Mesenchymal stem cell (in vitro differentiated cells and primary cell): ENCODE measurements at regions not wholly inside any gene's neighbourhood (a gene's known extent, or its start where the extent isn't known, plus 50 kb on each side); places are given as distances from the start of the nearest gene placed in this dataset.

ENCODE experiments used
- DNase-seq: peaks from one replicate; pipeline ENCODE4 v3.0.0-alpha.2; 2013
- H2AFZ ChIP-seq: one replicate; pipeline ENCODE4 v1.6.1; 2013; ENCODE audit warnings: low read depth, mild to moderate bottlenecking, control low read depth, inconsistent platforms, low read length, moderate library complexity
- H2AK5ac ChIP-seq: 2 replicates; pipeline ENCODE4 v1.6.1; 2013; ENCODE audit warnings: low read length, moderate library complexity, mild to moderate bottlenecking, inconsistent platforms; ENCODE audit not compliant: severe bottlenecking
- H2BK120ac ChIP-seq: one replicate; pipeline ENCODE4 v1.6.1; 2013; ENCODE audit warnings: low read depth, mild to moderate bottlenecking, inconsistent platforms, low read length, moderate library complexity
- H2BK12ac ChIP-seq, 2 experiments: one replicate each; pipeline ENCODE4 v1.6.1; 2013; ENCODE audit warnings: inconsistent platforms in 2 of 2, low read length in 2 of 2, mild to moderate bottlenecking in 2 of 2, moderate library complexity in 2 of 2, control low read depth in 1 of 2
- H2BK15ac ChIP-seq: one replicate; pipeline ENCODE4 v1.6.1; 2013; ENCODE audit warnings: mild to moderate bottlenecking, low read depth, inconsistent platforms; ENCODE audit not compliant: poor library complexity, severe bottlenecking
- H2BK5ac ChIP-seq: 2 replicates; pipeline ENCODE4 v1.6.1; 2013; ENCODE audit warnings: low read depth, mild to moderate bottlenecking, low read length, control low read depth, inconsistent platforms; ENCODE audit not compliant: poor library complexity, severe bottlenecking
- H3K14ac ChIP-seq, 2 experiments: one replicate each; pipeline ENCODE4 v1.6.1; 2013; ENCODE audit warnings: inconsistent platforms in 2 of 2, low read length in 2 of 2, control low read depth in 1 of 2, mild to moderate bottlenecking in 1 of 2, moderate library complexity in 1 of 2
- H3K18ac ChIP-seq, 2 experiments: one replicate each; pipeline ENCODE4 v1.6.1; 2013; ENCODE audit warnings: inconsistent platforms in 2 of 2, low read length in 2 of 2, control low read depth in 1 of 2, low read depth in 1 of 2, mild to moderate bottlenecking in 1 of 2
- H3K23ac ChIP-seq, 2 experiments: one replicate each; pipeline ENCODE4 v1.6.1; 2013; ENCODE audit warnings: inconsistent platforms in 2 of 2, low read length in 2 of 2, mild to moderate bottlenecking in 2 of 2, moderate library complexity in 2 of 2, control low read depth in 1 of 2
- H3K27ac ChIP-seq: 2 replicates; pipeline ENCODE4 v1.5.1; 2013; ENCODE audit warnings: mild to moderate bottlenecking, moderate library complexity, low read length, control low read depth, inconsistent platforms; ENCODE audit not compliant: poor library complexity, severe bottlenecking
- H3K27me3 ChIP-seq, 2 experiments: 2 replicates each; pipeline versions ENCODE4 v1.6.1 to v1.7.0; 2013; ENCODE audit warnings: low read length in 2 of 2, mild to moderate bottlenecking in 2 of 2, moderate library complexity in 2 of 2, control low read depth in 1 of 2, inconsistent platforms in 1 of 2; ENCODE audit not compliant: control insufficient read depth in 1 of 2, insufficient read depth in 1 of 2
- H3K36me3 ChIP-seq, 2 experiments: 2 replicates each; pipeline versions ENCODE4 v1.6.1 to v1.7.0; 2013; ENCODE audit warnings: low read length in 2 of 2, control low read depth in 1 of 2, inconsistent platforms in 1 of 2, low read depth in 1 of 2, mild to moderate bottlenecking in 1 of 2; ENCODE audit not compliant: insufficient read depth in 2 of 2, control insufficient read depth in 1 of 2
- H3K4ac ChIP-seq, 2 experiments: one replicate each; pipeline ENCODE4 v1.6.1; 2013; ENCODE audit warnings: inconsistent platforms in 2 of 2, low read length in 2 of 2, mild to moderate bottlenecking in 2 of 2, moderate library complexity in 2 of 2, control low read depth in 1 of 2, low read depth in 1 of 2
- H3K4me1 ChIP-seq: 2 replicates; pipeline ENCODE4 v1.6.1; 2013; ENCODE audit warnings: low read depth, low read length, control low read depth; ENCODE audit not compliant: control insufficient read depth, insufficient read depth
- H3K4me2 ChIP-seq: 2 replicates; pipeline ENCODE4 v1.6.1; 2013; ENCODE audit warnings: low read length, mild to moderate bottlenecking, inconsistent platforms; ENCODE audit not compliant: poor library complexity, severe bottlenecking
- H3K4me3 ChIP-seq, 2 experiments: 2 replicates each; pipeline versions ENCODE4 v1.5.1 to v1.7.0; 2013; ENCODE audit warnings: low read length in 2 of 2, mild to moderate bottlenecking in 2 of 2, control low read depth in 1 of 2, low read depth in 1 of 2; ENCODE audit not compliant: insufficient read depth in 1 of 2
- H3K79me1 ChIP-seq: replicated peaks from 2 replicates; pipeline ENCODE4 v1.6.1; 2013; ENCODE audit warnings: mild to moderate bottlenecking, control low read depth, low read length, inconsistent platforms; ENCODE audit not compliant: poor library complexity, severe bottlenecking
- H3K9ac ChIP-seq: 2 replicates; pipeline ENCODE4 v1.7.0; 2013; ENCODE audit warnings: mild to moderate bottlenecking, low read length, moderate library complexity
- H3K9me3 ChIP-seq: 2 replicates; pipeline ENCODE4 v1.7.0; 2013; ENCODE audit warnings: mild to moderate bottlenecking, low read length; ENCODE audit not compliant: control insufficient read depth
- H4K8ac ChIP-seq: one replicate; pipeline ENCODE4 v1.6.1; 2013; ENCODE audit warnings: inconsistent platforms, mild to moderate bottlenecking, low read length, moderate library complexity
- H4K91ac ChIP-seq: one replicate; pipeline ENCODE4 v1.6.1; 2013; ENCODE audit warnings: mild to moderate bottlenecking, low read length, inconsistent platforms
- WGBS: methylation state at CpG from one replicate; pipeline ENCODE4 v1.1.7; 2013; ENCODE audit warnings: mixed read lengths; 5-methylcytosine and 5-hydroxymethylcytosine counted together

GRCh38 chr3:18660059-18660458 is 234.9 kb upstream of the SATB1 start:
- Histone ChIP-seq H3K79me1 (no peaks in the 10 kb centered on the region), H2AFZ (no peak overlapping the region), H3K4me2 (no peak overlapping the region), H3K4me1 (no peaks in the 10 kb centered on the region), H3K18ac (no peak overlapping the region), H4K91ac (no peak overlapping the region), H3K27me3 (no peaks in the 10 kb centered on the region), H3K27ac (no peak overlapping the region), H3K23ac (no peak overlapping the region), H3K36me3 (no peaks in the 10 kb centered on the region), H3K9ac (no peak overlapping the region), H2BK120ac (no peak overlapping the region), H3K4me3 (no peak overlapping the region), H3K9me3 (no peaks in the 10 kb centered on the region), H2AK5ac (no peak overlapping the region), H2BK15ac (no peak overlapping the region), H4K8ac (no peak overlapping the region), H2BK5ac (no peak overlapping the region), H3K14ac (no peak overlapping the region), H2BK12ac (no peak overlapping the region), H3K4ac (no peak overlapping the region)
- DNase-seq: no peak

GRCh38 chr3:18657858-18658820 is 233.0 kb upstream of the SATB1 start:
- H3K18ac ChIP-seq: no peak overlapping the region
- no peaks in the 10 kb centered on the region for H3K36me3 ChIP-seq
- H3K9me3 ChIP-seq: no peaks in the 10 kb centered on the region
- H2AK5ac ChIP-seq: no peak overlapping the region
- no peak overlapping the region for H3K23ac ChIP-seq
- no peak overlapping the region for H3K14ac ChIP-seq
- no peak overlapping the region for H3K4me2 ChIP-seq
- no peaks in the 10 kb centered on the region for H3K79me1 ChIP-seq
- H3K27me3 ChIP-seq: no peaks in the 10 kb centered on the region
- no peak overlapping the region for H3K27ac ChIP-seq
- H2BK15ac ChIP-seq: no peak overlapping the region
- H2AFZ ChIP-seq: no peak overlapping the region
- H2BK12ac ChIP-seq: no peak overlapping the region
- H3K4me3 ChIP-seq: no peak overlapping the region
- no peak overlapping the region for H3K4ac ChIP-seq
- no peak for DNase-seq
- 53% methylated on average over 3 of the region's 6 CpGs for WGBS
- H3K4me1 ChIP-seq: no peaks in the 10 kb centered on the region
- H2BK120ac ChIP-seq: no peak overlapping the region
- H4K91ac ChIP-seq: no peak overlapping the region
- no peak overlapping the region for H3K9ac ChIP-seq
- no peak overlapping the region for H2BK5ac ChIP-seq
- H4K8ac ChIP-seq: no peak overlapping the region

GRCh38 chr3:18656866-18657265 is 231.7 kb upstream of the SATB1 start:
- H3K4me3 ChIP-seq: no peak overlapping the region
- WGBS: 75% methylated on average over 5 of the region's 5 CpGs

GRCh38 chr3:18656410-18656809 is 231.3 kb upstream of the SATB1 start:
- H2BK15ac ChIP-seq: no peak overlapping the region
- H3K14ac ChIP-seq: no peak overlapping the region
- H3K4me3 ChIP-seq: no peak overlapping the region
- H3K23ac ChIP-seq: no peak overlapping the region
- H2AFZ ChIP-seq: no peak overlapping the region
- H2BK12ac ChIP-seq: no peak overlapping the region
- no peaks in the 10 kb centered on the region for H3K27me3 ChIP-seq
- H3K18ac ChIP-seq: no peak overlapping the region
- H3K4me1 ChIP-seq: no peaks in the 10 kb centered on the region
- no peak for DNase-seq
- H2BK120ac ChIP-seq: no peak overlapping the region
- no peaks in the 10 kb centered on the region for H3K9me3 ChIP-seq
- H3K36me3 ChIP-seq: no peaks in the 10 kb centered on the region
- H3K9ac ChIP-seq: no peak overlapping the region
- H2BK5ac ChIP-seq: no peak overlapping the region
- no peak overlapping the region for H2AK5ac ChIP-seq
- WGBS: 84% methylated on average over 2 of the region's 2 CpGs
- no peak overlapping the region for H3K4ac ChIP-seq
- no peaks in the 10 kb centered on the region for H3K79me1 ChIP-seq
- no peak overlapping the region for H4K8ac ChIP-seq
- no peak overlapping the region for H3K27ac ChIP-seq
- no peak overlapping the region for H4K91ac ChIP-seq
- no peak overlapping the region for H3K4me2 ChIP-seq

More at GRCh38 chr3:18656866-18657265, 231.7 kb upstream of the SATB1 start:
- DNase-seq: no peak
- H4K8ac ChIP-seq: no peak overlapping the region
- no peak overlapping the region for H2AFZ ChIP-seq
- no peak overlapping the region for H2AK5ac ChIP-seq
- H3K79me1 ChIP-seq: no peaks in the 10 kb centered on the region
- no peak overlapping the region for H3K23ac ChIP-seq
- no peak overlapping the region for H2BK5ac ChIP-seq
- H2BK120ac ChIP-seq: no peak overlapping the region
- H4K91ac ChIP-seq: no peak overlapping the region
- H3K36me3 ChIP-seq: no peaks in the 10 kb centered on the region
- no peak overlapping the region for H3K27ac ChIP-seq
- H3K9ac ChIP-seq: no peak overlapping the region
- no peaks in the 10 kb centered on the region for H3K9me3 ChIP-seq
- no peak overlapping the region for H3K14ac ChIP-seq
- H3K18ac ChIP-seq: no peak overlapping the region
- H3K4me2 ChIP-seq: no peak overlapping the region
- H3K4me1 ChIP-seq: no peaks in the 10 kb centered on the region
- H3K27me3 ChIP-seq: no peaks in the 10 kb centered on the region
- no peak overlapping the region for H2BK15ac ChIP-seq
- no peak overlapping the region for H3K4ac ChIP-seq
- H2BK12ac ChIP-seq: no peak overlapping the region
